22Rv1 (cell line): ENCODE measurements at regions not wholly inside any gene's neighbourhood (a gene's known extent, or its start where the extent isn't known, plus 50 kb on each side); places are given as distances from the start of the nearest gene placed in this dataset.

Experiments
- CTCF ChIP-seq: fragments of 450-650 bp; IDR thresholded peaks from 2 replicates; pipeline ENCODE4 v1.5.1; 2017; ENCODE audit warnings: mild to moderate bottlenecking
- ZFX ChIP-seq: fragments of 450-650 bp; IDR thresholded peaks from 2 replicates; pipeline ENCODE4 v1.6.1; 2017; ENCODE audit warnings: antibody characterized with exemption, borderline replicate concordance

- TF ChIP-seq CTCF = no peak
- TF ChIP-seq ZFX = no peak
Measured at GRCh38 chr12:17459214-17459613, 630.8 kb downstream of the RERGL start.
